Heart left ventricle (tissue), 13 donors: ENCODE measurements at regions not wholly inside any gene's neighbourhood (a gene's known extent, or its start where the extent isn't known, plus 50 kb on each side); places are given as distances from the start of the nearest gene placed in this dataset.

Source experiments
- POLR2A ChIP-seq, 2 donors: fragments of 450-650 bp; IDR thresholded peaks; one replicate each; pipeline ENCODE4 v1.6.1; 2017; ENCODE audit warnings: antibody characterized with exemption in 2 of 2, mild to moderate bottlenecking in 2 of 2, moderate library complexity in 2 of 2
- TF ChIP-seq, protein P1 (sequence below), 12 donors: fragments of 200-600 bp; sonication (generic) in 4 of 12; IDR thresholded peaks; one replicate each; pipeline versions ENCODE4 v1.5.0 to v1.8.0; 2018 to 2022; ENCODE audit warnings: antibody characterized with exemption in 12 of 12, mild to moderate bottlenecking in 5 of 12
- donor health status: ischemic (EF 13 %, LVEDD 7.1; RV severe dilation, severe dysfunction).
- donor health status: DM: no; HTN: yes; CAD: no.
- donor health status: DM: no; HTN: no; CAD: no.
- donor health status: ischemic (EF 25% LVEDD 6.9; RV normal size, moderate dysfunction).
- donor health status: ischemic (EF 25% LVEDD 5.7; RV mildly dilated, moderate dysfunction).
- donor health status: ischemic (EF 35%, LVEDD 5.7; RV mildly dilated, moderate dysfunction).
- donor health status: nonischemic (EF 11% LVEDD 7.7; RV severe dilation, severe dysfunction).
- donor health status: DM: yes; HTN: yes; CAD: no.
- donor health status: PGD.
- donor health status: ischemic (EF 29% LVEDD 5.4; RV normal size, mild dysfunction).
- donor health status: nonischemic (EF 23%, LVEDD 6.1; RV moderate dilation, normal function).

DNA sequence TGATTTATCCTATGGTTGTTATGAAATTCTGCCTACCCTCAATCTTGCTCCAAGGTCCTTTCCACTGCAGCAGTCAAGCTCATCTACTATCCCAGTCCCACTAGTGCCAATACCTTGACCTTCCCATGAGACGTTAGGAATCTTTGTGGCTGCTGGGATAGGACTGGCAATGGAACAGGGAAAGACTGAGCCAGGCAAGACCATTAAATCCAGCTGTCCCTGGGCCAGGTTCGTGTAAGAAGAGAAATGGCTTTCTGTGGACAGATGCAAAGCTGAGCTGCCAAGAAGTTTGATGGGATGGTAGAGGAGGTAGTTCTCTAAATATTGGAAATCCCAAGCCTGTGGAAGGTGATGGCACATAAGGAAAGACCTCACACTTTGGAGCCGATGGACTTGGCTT, 50.1 kb upstream of the TMEM17 start:
- TF ChIP-seq, protein P1, sequence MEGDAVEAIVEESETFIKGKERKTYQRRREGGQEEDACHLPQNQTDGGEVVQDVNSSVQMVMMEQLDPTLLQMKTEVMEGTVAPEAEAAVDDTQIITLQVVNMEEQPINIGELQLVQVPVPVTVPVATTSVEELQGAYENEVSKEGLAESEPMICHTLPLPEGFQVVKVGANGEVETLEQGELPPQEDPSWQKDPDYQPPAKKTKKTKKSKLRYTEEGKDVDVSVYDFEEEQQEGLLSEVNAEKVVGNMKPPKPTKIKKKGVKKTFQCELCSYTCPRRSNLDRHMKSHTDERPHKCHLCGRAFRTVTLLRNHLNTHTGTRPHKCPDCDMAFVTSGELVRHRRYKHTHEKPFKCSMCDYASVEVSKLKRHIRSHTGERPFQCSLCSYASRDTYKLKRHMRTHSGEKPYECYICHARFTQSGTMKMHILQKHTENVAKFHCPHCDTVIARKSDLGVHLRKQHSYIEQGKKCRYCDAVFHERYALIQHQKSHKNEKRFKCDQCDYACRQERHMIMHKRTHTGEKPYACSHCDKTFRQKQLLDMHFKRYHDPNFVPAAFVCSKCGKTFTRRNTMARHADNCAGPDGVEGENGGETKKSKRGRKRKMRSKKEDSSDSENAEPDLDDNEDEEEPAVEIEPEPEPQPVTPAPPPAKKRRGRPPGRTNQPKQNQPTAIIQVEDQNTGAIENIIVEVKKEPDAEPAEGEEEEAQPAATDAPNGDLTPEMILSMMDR (IDR thresholded peaks at IDR 0.05), result no peak
- TF ChIP-seq POLR2A (IDR thresholded peaks at IDR 0.05), result no peak
